ENCODE measurements at regions not wholly inside any gene's neighbourhood (a gene's known extent, or its start where the extent isn't known, plus 50 kb on each side); places are given as distances from the start of the nearest gene placed in this dataset.

DNA sequence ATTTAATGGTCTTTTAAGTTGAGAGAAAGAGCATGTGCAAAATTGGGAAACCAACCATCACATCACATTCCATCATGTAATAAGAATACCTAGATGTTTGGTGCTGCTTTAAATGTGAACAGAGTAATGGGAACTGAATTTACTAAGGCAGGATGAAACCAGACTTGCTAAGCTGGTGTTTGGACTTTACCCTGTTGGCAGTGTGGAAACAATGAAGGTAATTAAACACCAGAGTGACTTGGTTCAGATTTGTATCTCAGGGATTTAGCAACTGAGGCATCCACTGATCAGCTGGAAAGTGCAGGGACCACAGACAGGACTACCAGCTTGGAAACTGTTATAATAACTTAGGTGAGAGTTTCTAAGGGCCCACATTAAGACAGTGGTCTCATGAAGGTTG is 263.4 kb downstream of the OLFM3 start:
- no peak for TF ChIP-seq POLR2A (IDR thresholded peaks at IDR 0.05)
- TF ChIP-seq, protein P1, sequence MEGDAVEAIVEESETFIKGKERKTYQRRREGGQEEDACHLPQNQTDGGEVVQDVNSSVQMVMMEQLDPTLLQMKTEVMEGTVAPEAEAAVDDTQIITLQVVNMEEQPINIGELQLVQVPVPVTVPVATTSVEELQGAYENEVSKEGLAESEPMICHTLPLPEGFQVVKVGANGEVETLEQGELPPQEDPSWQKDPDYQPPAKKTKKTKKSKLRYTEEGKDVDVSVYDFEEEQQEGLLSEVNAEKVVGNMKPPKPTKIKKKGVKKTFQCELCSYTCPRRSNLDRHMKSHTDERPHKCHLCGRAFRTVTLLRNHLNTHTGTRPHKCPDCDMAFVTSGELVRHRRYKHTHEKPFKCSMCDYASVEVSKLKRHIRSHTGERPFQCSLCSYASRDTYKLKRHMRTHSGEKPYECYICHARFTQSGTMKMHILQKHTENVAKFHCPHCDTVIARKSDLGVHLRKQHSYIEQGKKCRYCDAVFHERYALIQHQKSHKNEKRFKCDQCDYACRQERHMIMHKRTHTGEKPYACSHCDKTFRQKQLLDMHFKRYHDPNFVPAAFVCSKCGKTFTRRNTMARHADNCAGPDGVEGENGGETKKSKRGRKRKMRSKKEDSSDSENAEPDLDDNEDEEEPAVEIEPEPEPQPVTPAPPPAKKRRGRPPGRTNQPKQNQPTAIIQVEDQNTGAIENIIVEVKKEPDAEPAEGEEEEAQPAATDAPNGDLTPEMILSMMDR (IDR thresholded peaks at IDR 0.05), result no peak
